T-helper 1 cell treated with Interleukin-12 subunit alpha and Interleukin-12 subunit beta and Interleukin-4 antibody, amounts not matched to agents 30 μg/mL and 1 μg/mL, for 36 hours (primary cell): ENCODE measurements at regions not wholly inside any gene's neighbourhood (a gene's known extent, or its start where the extent isn't known, plus 50 kb on each side); places are given as distances from the start of the nearest gene placed in this dataset.

Experiments
- H3K27ac Mint-ChIP-seq: one replicate; pipeline ENCODE4 v1.8.0; 2021; ENCODE audit warnings: mild to moderate bottlenecking, mixed read lengths
- H3K27me3 Mint-ChIP-seq: one replicate; pipeline ENCODE4 v1.8.0; 2021; ENCODE audit warnings: low read depth, mixed read lengths
- H3K36me3 Mint-ChIP-seq: one replicate; pipeline ENCODE4 v1.8.0; 2021; ENCODE audit warnings: low read depth, mixed read lengths
- H3K4me1 Mint-ChIP-seq: one replicate; pipeline ENCODE4 v1.8.0; 2021; ENCODE audit warnings: low read depth, mixed read lengths
- H3K4me3 Mint-ChIP-seq: one replicate; pipeline ENCODE4 v1.8.0; 2021; ENCODE audit warnings: mild to moderate bottlenecking, moderate library complexity, mixed read lengths
- H3K9me3 Mint-ChIP-seq: one replicate; pipeline ENCODE4 v1.8.0; 2021; ENCODE audit warnings: mixed read lengths

GRCh38 chr3:30131191-30131590, 475.2 kb upstream of the TGFBR2 start:
- H3K4me3 Mint-ChIP-seq, result no peak overlapping the region
- H3K4me1 Mint-ChIP-seq, result no peaks in the 10 kb centered on the region

GRCh38 chr3:30135190-30135589, 471.2 kb upstream of the TGFBR2 start:
- Mint-ChIP-seq H3K4me3 (no peak overlapping the region), H3K27ac (no peak overlapping the region), H3K36me3 (no peaks in the 10 kb centered on the region), H3K9me3 (no peaks in the 10 kb centered on the region), H3K4me1 (no peaks in the 10 kb centered on the region), H3K27me3 (no peaks in the 10 kb centered on the region)

More at GRCh38 chr3:30131191-30131590, 475.2 kb upstream of the TGFBR2 start:
- Mint-ChIP-seq H3K9me3 (peaks cover 17% of the 10 kb centered on the region), H3K36me3 (no peaks in the 10 kb centered on the region), H3K27me3 (peaks cover 5% of the 10 kb centered on the region), H3K27ac (no peak overlapping the region)

- no peaks in the 10 kb centered on the region for H3K4me1 Mint-ChIP-seq
These were observed 467.1 kb upstream of the TGFBR2 start for GRCh38 chr3:30139283-30139682.

GRCh38 chr3:30140356-30141075, 465.9 kb upstream of the TGFBR2 start:
- Mint-ChIP-seq H3K36me3 (no peaks in the 10 kb centered on the region), H3K4me3 (no peak overlapping the region), H3K27me3 (no peaks in the 10 kb centered on the region), H3K27ac (no peak overlapping the region), H3K4me1 (no peaks in the 10 kb centered on the region), H3K9me3 (no peaks in the 10 kb centered on the region)

More at GRCh38 chr3:30139283-30139682, 467.1 kb upstream of the TGFBR2 start:
- H3K36me3 Mint-ChIP-seq, result no peaks in the 10 kb centered on the region
- H3K4me3 Mint-ChIP-seq, result no peak overlapping the region
- H3K27me3 Mint-ChIP-seq, result no peaks in the 10 kb centered on the region
- H3K27ac Mint-ChIP-seq, result no peak overlapping the region
- H3K9me3 Mint-ChIP-seq, result no peaks in the 10 kb centered on the region

GRCh38 chr3:30141178-30141581, 465.2 kb upstream of the TGFBR2 start:
- H3K9me3 Mint-ChIP-seq, result no peaks in the 10 kb centered on the region
- H3K36me3 Mint-ChIP-seq, result no peaks in the 10 kb centered on the region
- no peaks in the 10 kb centered on the region for H3K27me3 Mint-ChIP-seq
- no peaks in the 10 kb centered on the region for H3K4me1 Mint-ChIP-seq
- H3K4me3 Mint-ChIP-seq, result no peak overlapping the region
- H3K27ac Mint-ChIP-seq, result no peak overlapping the region

GRCh38 chr3:30141927-30142326, 464.5 kb upstream of the TGFBR2 start:
- H3K4me1 Mint-ChIP-seq, result no peaks in the 10 kb centered on the region

GRCh38 chr3:30142946-30143345, 463.5 kb upstream of the TGFBR2 start:
- Mint-ChIP-seq H3K4me1 (no peaks in the 10 kb centered on the region), H3K27ac (no peak overlapping the region), H3K36me3 (no peaks in the 10 kb centered on the region), H3K9me3 (no peaks in the 10 kb centered on the region), H3K4me3 (no peak overlapping the region), H3K27me3 (no peaks in the 10 kb centered on the region)

More at GRCh38 chr3:30141927-30142326, 464.5 kb upstream of the TGFBR2 start:
- H3K4me3 Mint-ChIP-seq, result no peak overlapping the region
- H3K27me3 Mint-ChIP-seq, result no peaks in the 10 kb centered on the region
- no peaks in the 10 kb centered on the region for H3K36me3 Mint-ChIP-seq
- H3K27ac Mint-ChIP-seq, result no peak overlapping the region
- no peaks in the 10 kb centered on the region for H3K9me3 Mint-ChIP-seq

- no peaks in the 10 kb centered on the region for H3K4me1 Mint-ChIP-seq
- H3K9me3 Mint-ChIP-seq, result no peaks in the 10 kb centered on the region
- H3K36me3 Mint-ChIP-seq, result no peaks in the 10 kb centered on the region
- no peak overlapping the region for H3K4me3 Mint-ChIP-seq
- H3K27ac Mint-ChIP-seq, result no peak overlapping the region
- no peaks in the 10 kb centered on the region for H3K27me3 Mint-ChIP-seq
These were observed 461.1 kb upstream of the TGFBR2 start for GRCh38 chr3:30145281-30145680.

GRCh38 chr3:30146978-30147377, 459.4 kb upstream of the TGFBR2 start:
- no peaks in the 10 kb centered on the region for H3K36me3 Mint-ChIP-seq
- no peaks in the 10 kb centered on the region for H3K9me3 Mint-ChIP-seq
- H3K27ac Mint-ChIP-seq, result no peak overlapping the region
- no peaks in the 10 kb centered on the region for H3K27me3 Mint-ChIP-seq
- no peak overlapping the region for H3K4me3 Mint-ChIP-seq
- H3K4me1 Mint-ChIP-seq, result no peaks in the 10 kb centered on the region

GRCh38 chr3:30154853-30155252, 451.5 kb upstream of the TGFBR2 start:
- H3K27ac Mint-ChIP-seq, result no peak overlapping the region
- peaks cover 3% of the 10 kb centered on the region for H3K9me3 Mint-ChIP-seq
- H3K27me3 Mint-ChIP-seq, result peaks cover 6% of the 10 kb centered on the region
- H3K4me3 Mint-ChIP-seq, result no peak overlapping the region
- H3K36me3 Mint-ChIP-seq, result peaks cover 2% of the 10 kb centered on the region
- no peaks in the 10 kb centered on the region for H3K4me1 Mint-ChIP-seq

- H3K27me3 Mint-ChIP-seq, result peaks cover 6% of the 10 kb centered on the region
- H3K4me3 Mint-ChIP-seq, result no peak overlapping the region
- H3K4me1 Mint-ChIP-seq, result no peaks in the 10 kb centered on the region
- H3K9me3 Mint-ChIP-seq, result peaks cover 3% of the 10 kb centered on the region
- no peak overlapping the region for H3K27ac Mint-ChIP-seq
- peaks cover 2% of the 10 kb centered on the region for H3K36me3 Mint-ChIP-seq
These were observed 450.6 kb upstream of the TGFBR2 start for GRCh38 chr3:30155755-30156154.

GRCh38 chr3:30156586-30157498, 449.6 kb upstream of the TGFBR2 start:
- Mint-ChIP-seq H3K27me3 (peaks cover 6% of the 10 kb centered on the region), H3K27ac (no peak overlapping the region), H3K9me3 (peaks cover 3% of the 10 kb centered on the region), H3K4me1 (no peaks in the 10 kb centered on the region), H3K4me3 (no peak overlapping the region), H3K36me3 (peaks cover 2% of the 10 kb centered on the region)

GRCh38 chr3:30161375-30161774, 445.0 kb upstream of the TGFBR2 start:
- Mint-ChIP-seq H3K27me3 (no peaks in the 10 kb centered on the region), H3K4me1 (no peaks in the 10 kb centered on the region), H3K4me3 (no peak overlapping the region), H3K36me3 (no peaks in the 10 kb centered on the region), H3K27ac (no peak overlapping the region), H3K9me3 (no peaks in the 10 kb centered on the region)

GRCh38 chr3:30162579-30162978, 443.8 kb upstream of the TGFBR2 start:
- H3K36me3 Mint-ChIP-seq, result no peaks in the 10 kb centered on the region
- no peaks in the 10 kb centered on the region for H3K4me1 Mint-ChIP-seq
- H3K27me3 Mint-ChIP-seq, result no peaks in the 10 kb centered on the region
- H3K9me3 Mint-ChIP-seq, result no peaks in the 10 kb centered on the region
- no peak overlapping the region for H3K4me3 Mint-ChIP-seq
- H3K27ac Mint-ChIP-seq, result no peak overlapping the region

- Mint-ChIP-seq H3K27ac (no peak overlapping the region), H3K27me3 (peaks cover 5% of the 10 kb centered on the region), H3K4me1 (no peaks in the 10 kb centered on the region), H3K36me3 (no peaks in the 10 kb centered on the region), H3K9me3 (no peaks in the 10 kb centered on the region), H3K4me3 (no peak overlapping the region)
These were observed 439.9 kb upstream of the TGFBR2 start for GRCh38 chr3:30166535-30166934.
